ENCODE measurements at regions not wholly inside any gene's neighbourhood (a gene's known extent, or its start where the extent isn't known, plus 50 kb on each side); places are given as distances from the start of the nearest gene placed in this dataset.

DNA sequence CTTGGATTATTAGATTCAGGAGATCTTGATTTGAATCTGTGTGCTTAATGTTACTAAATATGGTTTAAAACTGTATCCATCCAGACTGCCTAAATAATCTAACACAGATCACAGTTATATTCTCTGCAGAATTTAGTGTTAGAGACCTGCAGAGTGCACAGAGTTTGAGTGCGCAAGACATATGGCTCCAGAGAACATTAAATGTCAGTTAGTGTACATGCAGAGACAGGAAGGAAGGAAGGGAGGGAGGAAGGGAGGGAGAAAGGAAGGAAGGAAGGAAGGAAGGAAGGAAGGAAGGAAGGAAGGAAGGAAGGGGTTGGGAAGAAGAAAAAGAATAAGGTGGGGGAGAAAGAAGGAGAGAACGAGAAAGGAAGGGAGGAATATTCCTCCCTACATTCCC, 210.0 kb upstream of the COX7C start:
- Histone ChIP-seq H3K9me3 (ENCODE audit: control insufficient read depth in 2 of 2, low read length in 2 of 2) (no peaks in the 10 kb centered on the region), H3K9ac (ENCODE audit: low read length in 2 of 2) (no peak overlapping the region), H3K27me3 (ENCODE audit: control insufficient read depth in 1 of 2, insufficient read depth in 2 of 2, low read length in 2 of 2) (no peaks in the 10 kb centered on the region), H3K4me3 (ENCODE audit: low read length in 2 of 2) (no peak overlapping the region), H3K4me1 (ENCODE audit: control insufficient read depth, insufficient read depth, low read length) (no peaks in the 10 kb centered on the region), H3K36me3 (ENCODE audit: control insufficient read depth in 2 of 2, insufficient read depth in 2 of 2, low read length in 2 of 2) (no peaks in the 10 kb centered on the region), H3K27ac (ENCODE audit: low read length) (no peak overlapping the region)

- no peak overlapping the region for H3K9ac ChIP-seq (ENCODE audit: low read length in 2 of 2)
Measured at GRCh38 chr5:86411596-86411995, 206.1 kb upstream of the COX7C start.

GRCh38 chr5:86427158-86427557, 190.6 kb upstream of the COX7C start:
- H3K4me3 ChIP-seq (ENCODE audit: low read length in 2 of 2), result no peak overlapping the region

More at GRCh38 chr5:86411596-86411995, 206.1 kb upstream of the COX7C start:
- Histone ChIP-seq H3K27me3 (ENCODE audit: control insufficient read depth in 1 of 2, insufficient read depth in 2 of 2, low read length in 2 of 2) (no peaks in the 10 kb centered on the region), H3K27ac (ENCODE audit: low read length) (no peak overlapping the region), H3K4me3 (ENCODE audit: low read length in 2 of 2) (no peak overlapping the region), H3K36me3 (ENCODE audit: control insufficient read depth in 2 of 2, insufficient read depth in 2 of 2, low read length in 2 of 2) (no peaks in the 10 kb centered on the region), H3K9me3 (ENCODE audit: control insufficient read depth in 2 of 2, low read length in 2 of 2) (no peaks in the 10 kb centered on the region), H3K4me1 (ENCODE audit: control insufficient read depth, insufficient read depth, low read length) (no peaks in the 10 kb centered on the region)

GRCh38 chr5:86439593-86440110, 178.1 kb upstream of the COX7C start:
- Histone ChIP-seq H3K9me3 (ENCODE audit: control insufficient read depth in 2 of 2, low read length in 2 of 2) (no peaks in the 10 kb centered on the region), H3K27ac (ENCODE audit: low read length) (no peak overlapping the region), H3K4me3 (ENCODE audit: low read length in 2 of 2) (no peak overlapping the region), H3K4me1 (ENCODE audit: control insufficient read depth, insufficient read depth, low read length) (no peaks in the 10 kb centered on the region), H3K27me3 (ENCODE audit: control insufficient read depth in 1 of 2, insufficient read depth in 2 of 2, low read length in 2 of 2) (no peaks in the 10 kb centered on the region), H3K9ac (ENCODE audit: low read length in 2 of 2) (no peak overlapping the region), H3K36me3 (ENCODE audit: control insufficient read depth in 2 of 2, insufficient read depth in 2 of 2, low read length in 2 of 2) (no peaks in the 10 kb centered on the region)

More at GRCh38 chr5:86427158-86427557, 190.6 kb upstream of the COX7C start:
- Histone ChIP-seq H3K9ac (ENCODE audit: low read length in 2 of 2) (no peak overlapping the region), H3K9me3 (ENCODE audit: control insufficient read depth in 2 of 2, low read length in 2 of 2) (no peaks in the 10 kb centered on the region), H3K4me1 (ENCODE audit: control insufficient read depth, insufficient read depth, low read length) (no peaks in the 10 kb centered on the region), H3K27me3 (ENCODE audit: control insufficient read depth in 1 of 2, insufficient read depth in 2 of 2, low read length in 2 of 2) (no peaks in the 10 kb centered on the region), H3K27ac (ENCODE audit: low read length) (no peak overlapping the region), H3K36me3 (ENCODE audit: control insufficient read depth in 2 of 2, insufficient read depth in 2 of 2, low read length in 2 of 2) (no peaks in the 10 kb centered on the region)

GRCh38 chr5:86442036-86442745, 175.6 kb upstream of the COX7C start:
- H3K36me3 ChIP-seq (ENCODE audit: control insufficient read depth in 2 of 2, insufficient read depth in 2 of 2, low read length in 2 of 2), result no peaks in the 10 kb centered on the region
- H3K4me1 ChIP-seq (ENCODE audit: control insufficient read depth, insufficient read depth, low read length), result no peaks in the 10 kb centered on the region
- no peak overlapping the region for H3K9ac ChIP-seq (ENCODE audit: low read length in 2 of 2)
- no peak overlapping the region for H3K27ac ChIP-seq (ENCODE audit: low read length)
- H3K9me3 ChIP-seq (ENCODE audit: control insufficient read depth in 2 of 2, low read length in 2 of 2), result no peaks in the 10 kb centered on the region
- H3K4me3 ChIP-seq (ENCODE audit: low read length in 2 of 2), result no peak overlapping the region
- H3K27me3 ChIP-seq (ENCODE audit: control insufficient read depth in 1 of 2, insufficient read depth in 2 of 2, low read length in 2 of 2), result no peaks in the 10 kb centered on the region

DNA sequence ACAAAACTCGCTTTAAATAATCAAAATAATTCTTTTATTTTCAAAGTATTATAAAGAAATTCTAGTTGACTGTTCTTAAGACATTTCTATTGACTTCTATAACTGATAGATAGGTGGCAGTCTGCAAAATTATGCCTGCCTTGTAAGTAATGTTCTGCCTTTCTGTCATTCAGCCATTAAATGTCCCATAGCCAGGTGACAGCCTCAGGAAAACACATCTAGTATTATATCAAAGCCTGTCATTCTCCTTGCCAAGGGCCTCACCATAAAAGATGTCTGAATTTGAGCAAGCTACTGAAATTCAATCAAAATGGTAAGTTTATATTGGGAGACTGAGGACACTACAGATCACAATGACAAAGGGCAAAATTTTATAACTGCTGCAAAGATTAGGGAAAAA, 170.4 kb upstream of the COX7C start:
- no peak overlapping the region for H3K9ac ChIP-seq (ENCODE audit: low read length in 2 of 2)
- H3K27me3 ChIP-seq (ENCODE audit: control insufficient read depth in 1 of 2, insufficient read depth in 2 of 2, low read length in 2 of 2), result no peaks in the 10 kb centered on the region
- H3K4me1 ChIP-seq (ENCODE audit: control insufficient read depth, insufficient read depth, low read length), result no peaks in the 10 kb centered on the region
- H3K27ac ChIP-seq (ENCODE audit: low read length), result no peak overlapping the region
- no peak overlapping the region for H3K4me3 ChIP-seq (ENCODE audit: low read length in 2 of 2)
- no peaks in the 10 kb centered on the region for H3K36me3 ChIP-seq (ENCODE audit: control insufficient read depth in 2 of 2, insufficient read depth in 2 of 2, low read length in 2 of 2)
- H3K9me3 ChIP-seq (ENCODE audit: control insufficient read depth in 2 of 2, low read length in 2 of 2), result no peaks in the 10 kb centered on the region

DNA sequence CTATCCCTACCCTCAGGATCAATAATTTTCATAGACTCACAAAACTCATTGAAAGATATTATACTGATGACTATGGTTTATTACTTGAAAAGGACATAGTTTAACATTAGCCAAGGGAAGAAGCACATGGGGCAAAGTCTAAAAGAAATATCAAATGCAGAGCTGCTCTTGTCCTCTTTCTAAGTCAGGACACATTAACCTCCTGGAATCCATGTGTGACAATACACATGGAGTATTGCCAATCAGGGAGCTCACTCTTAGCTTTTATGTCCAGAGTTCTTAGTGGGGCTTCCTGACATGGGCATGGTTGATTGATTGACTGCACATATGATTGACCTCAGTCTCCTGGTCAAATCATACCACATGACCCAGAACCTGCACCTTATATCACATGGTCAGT, 165.5 kb upstream of the COX7C start:
- no peak overlapping the region for H3K9ac ChIP-seq (ENCODE audit: low read length in 2 of 2)
- H3K4me1 ChIP-seq (ENCODE audit: control insufficient read depth, insufficient read depth, low read length), result no peaks in the 10 kb centered on the region
- H3K4me3 ChIP-seq (ENCODE audit: low read length in 2 of 2), result no peak overlapping the region
- H3K27me3 ChIP-seq (ENCODE audit: control insufficient read depth in 1 of 2, insufficient read depth in 2 of 2, low read length in 2 of 2), result no peaks in the 10 kb centered on the region
- peaks cover 0 to 2% of the 10 kb centered on the region in 2 donors for H3K9me3 ChIP-seq (ENCODE audit: control insufficient read depth in 2 of 2, low read length in 2 of 2)
- no peaks in the 10 kb centered on the region for H3K36me3 ChIP-seq (ENCODE audit: control insufficient read depth in 2 of 2, insufficient read depth in 2 of 2, low read length in 2 of 2)
- no peak overlapping the region for H3K27ac ChIP-seq (ENCODE audit: low read length)

DNA sequence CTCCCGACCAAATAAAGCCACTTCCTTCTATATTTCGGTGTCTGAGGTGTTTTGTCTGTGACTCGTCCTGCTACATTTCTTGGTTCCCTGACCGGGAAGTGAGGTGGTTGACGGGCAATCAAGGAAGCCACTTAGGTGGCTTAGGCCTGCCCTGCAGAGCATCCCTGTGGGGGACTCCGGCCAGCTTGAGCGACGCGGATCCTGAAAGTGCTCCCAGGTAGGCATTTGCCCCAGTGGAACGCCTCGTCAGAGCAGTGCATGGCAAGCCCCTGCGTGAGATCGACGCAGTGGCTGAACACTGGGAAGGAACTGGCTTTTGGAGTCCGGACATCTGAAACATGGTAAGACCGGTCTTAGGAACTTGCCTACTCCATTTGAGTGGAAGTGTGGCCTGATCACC, 157.2 kb upstream of the COX7C start:
- Histone ChIP-seq H3K27me3 (ENCODE audit: control insufficient read depth in 1 of 2, insufficient read depth in 2 of 2, low read length in 2 of 2) (no peaks in the 10 kb centered on the region), H3K36me3 (ENCODE audit: control insufficient read depth in 2 of 2, insufficient read depth in 2 of 2, low read length in 2 of 2) (no peaks in the 10 kb centered on the region), H3K9ac (ENCODE audit: low read length in 2 of 2) (no peak overlapping the region), H3K27ac (ENCODE audit: low read length) (no peak overlapping the region), H3K4me1 (ENCODE audit: control insufficient read depth, insufficient read depth, low read length) (no peaks in the 10 kb centered on the region), H3K4me3 (ENCODE audit: low read length in 2 of 2) (no peak overlapping the region), H3K9me3 (ENCODE audit: control insufficient read depth in 2 of 2, low read length in 2 of 2) (peaks cover 2 to 27% of the 10 kb centered on the region in 2 donors)

GRCh38 chr5:86461169-86461956, 156.4 kb upstream of the COX7C start:
- Histone ChIP-seq H3K9ac (ENCODE audit: low read length in 2 of 2) (no peak overlapping the region), H3K4me1 (ENCODE audit: control insufficient read depth, insufficient read depth, low read length) (no peaks in the 10 kb centered on the region), H3K27ac (ENCODE audit: low read length) (no peak overlapping the region), H3K4me3 (ENCODE audit: low read length in 2 of 2) (no peak overlapping the region), H3K9me3 (ENCODE audit: control insufficient read depth in 2 of 2, low read length in 2 of 2) (peaks cover 5 to 29% of the 10 kb centered on the region in 2 donors), H3K27me3 (ENCODE audit: control insufficient read depth in 1 of 2, insufficient read depth in 2 of 2, low read length in 2 of 2) (no peaks in the 10 kb centered on the region), H3K36me3 (ENCODE audit: control insufficient read depth in 2 of 2, insufficient read depth in 2 of 2, low read length in 2 of 2) (no peaks in the 10 kb centered on the region)

DNA sequence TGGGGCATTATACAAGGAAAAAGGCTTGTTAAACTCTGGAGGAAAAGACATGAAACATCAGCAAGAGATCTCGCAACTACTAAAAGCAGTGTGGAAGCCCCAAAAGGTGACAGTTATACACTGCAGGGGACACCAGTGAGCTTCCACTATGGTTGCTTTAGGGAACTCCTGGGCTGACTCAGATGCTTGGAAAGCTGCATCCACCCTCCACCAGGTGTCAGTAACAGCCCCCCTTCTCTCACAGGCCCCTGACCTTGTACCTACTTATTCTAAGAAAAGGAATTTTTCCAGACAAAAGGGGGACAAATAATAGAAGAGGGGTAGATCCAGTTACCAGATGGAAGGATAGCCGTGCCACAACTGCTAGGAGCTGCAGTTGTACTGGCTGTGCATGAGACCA, 154.4 kb upstream of the COX7C start:
- Histone ChIP-seq H3K9ac (ENCODE audit: low read length in 2 of 2) (no peak overlapping the region), H3K27ac (ENCODE audit: low read length) (no peak overlapping the region), H3K9me3 (ENCODE audit: control insufficient read depth in 2 of 2, low read length in 2 of 2) (peaks cover 5 to 27% of the 10 kb centered on the region in 2 donors), H3K27me3 (ENCODE audit: control insufficient read depth in 1 of 2, insufficient read depth in 2 of 2, low read length in 2 of 2) (no peaks in the 10 kb centered on the region), H3K4me1 (ENCODE audit: control insufficient read depth, insufficient read depth, low read length) (no peaks in the 10 kb centered on the region), H3K4me3 (ENCODE audit: low read length in 2 of 2) (no peak overlapping the region), H3K36me3 (ENCODE audit: control insufficient read depth in 2 of 2, insufficient read depth in 2 of 2, low read length in 2 of 2) (no peaks in the 10 kb centered on the region)

Measured in stomach smooth muscle (tissue), 2 donors.